ENCODE measurements at regions not wholly inside any gene's neighbourhood (a gene's known extent, or its start where the extent isn't known, plus 50 kb on each side); places are given as distances from the start of the nearest gene placed in this dataset.

- no peaks in the 10 kb centered on the region for H3K36me3 ChIP-seq
- no peak for TF ChIP-seq POLR2AphosphoS5 (IDR thresholded peaks at IDR 0.05)
- TF ChIP-seq POLR2A (IDR thresholded peaks at IDR 0.05), result no peak
- TF ChIP-seq, protein P1, sequence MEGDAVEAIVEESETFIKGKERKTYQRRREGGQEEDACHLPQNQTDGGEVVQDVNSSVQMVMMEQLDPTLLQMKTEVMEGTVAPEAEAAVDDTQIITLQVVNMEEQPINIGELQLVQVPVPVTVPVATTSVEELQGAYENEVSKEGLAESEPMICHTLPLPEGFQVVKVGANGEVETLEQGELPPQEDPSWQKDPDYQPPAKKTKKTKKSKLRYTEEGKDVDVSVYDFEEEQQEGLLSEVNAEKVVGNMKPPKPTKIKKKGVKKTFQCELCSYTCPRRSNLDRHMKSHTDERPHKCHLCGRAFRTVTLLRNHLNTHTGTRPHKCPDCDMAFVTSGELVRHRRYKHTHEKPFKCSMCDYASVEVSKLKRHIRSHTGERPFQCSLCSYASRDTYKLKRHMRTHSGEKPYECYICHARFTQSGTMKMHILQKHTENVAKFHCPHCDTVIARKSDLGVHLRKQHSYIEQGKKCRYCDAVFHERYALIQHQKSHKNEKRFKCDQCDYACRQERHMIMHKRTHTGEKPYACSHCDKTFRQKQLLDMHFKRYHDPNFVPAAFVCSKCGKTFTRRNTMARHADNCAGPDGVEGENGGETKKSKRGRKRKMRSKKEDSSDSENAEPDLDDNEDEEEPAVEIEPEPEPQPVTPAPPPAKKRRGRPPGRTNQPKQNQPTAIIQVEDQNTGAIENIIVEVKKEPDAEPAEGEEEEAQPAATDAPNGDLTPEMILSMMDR (IDR thresholded peaks at IDR 0.05), result no peak
- 76 to 85% methylated on average over 5 of the region's 5 CpGs for WGBS, 2 donors
- DNase-seq, result no peak
- H3K4me3 ChIP-seq, result no peak overlapping the region
- no peak overlapping the region for H3K27ac ChIP-seq
- no peaks in the 10 kb centered on the region for H3K27me3 ChIP-seq
- intact Hi-C loops (cut with DNase I), result no loop called here
- H3K4me1 ChIP-seq, result no peaks in the 10 kb centered on the region
- H3K9me3 ChIP-seq, result peaks cover 0 to 6% (median 0%) of the 10 kb centered on the region in 4 donors
These were observed 1118.5 kb downstream of the SLC16A7 start for GRCh38 chr12:60714141-60714900.

DNA sequence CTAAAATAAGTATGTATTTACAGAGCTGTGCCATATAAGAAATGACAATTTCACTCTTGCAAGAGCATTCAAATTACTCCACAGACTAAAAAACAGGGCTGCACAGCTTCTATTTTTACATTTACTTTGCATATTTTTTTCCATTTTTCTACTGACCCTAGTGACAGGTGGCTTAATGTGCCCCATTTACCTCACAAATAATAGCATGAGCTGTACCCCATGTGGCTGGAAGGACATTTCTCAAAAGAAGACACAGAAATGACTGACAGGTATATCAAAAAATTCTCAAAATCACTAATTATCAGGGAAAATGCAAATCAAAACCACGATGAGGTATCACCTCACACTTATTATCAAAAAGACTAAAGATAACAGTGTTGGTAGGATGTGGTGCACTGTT, 1128.6 kb downstream of the SLC16A7 start:
- 57 to 79% methylated on average over 1 of the region's 1 CpG for WGBS, 2 donors
- intact Hi-C loops (cut with DNase I), result no loop called here
- no peaks in the 10 kb centered on the region for H3K4me1 ChIP-seq

GRCh38 chr12:60724984-60725383, 1129.2 kb downstream of the SLC16A7 start:
- Histone ChIP-seq H3K27ac (no peak overlapping the region), H3K27me3 (no peaks in the 10 kb centered on the region), H3K9me3 (no peaks in the 10 kb centered on the region), H3K36me3 (no peaks in the 10 kb centered on the region), H3K4me3 (no peak overlapping the region), H3K4me1 (no peaks in the 10 kb centered on the region)
- intact Hi-C loops (cut with DNase I), result no loop called here
- DNase-seq, result no peak
- TF ChIP-seq EP300 (IDR thresholded peaks at IDR 0.05), result no peak
- TF ChIP-seq, protein P1 (IDR thresholded peaks at IDR 0.05), result no peak

More for the DNA sequence above, 1128.6 kb downstream of the SLC16A7 start:
- Histone ChIP-seq H3K9me3 (no peaks in the 10 kb centered on the region), H3K4me3 (no peak overlapping the region), H3K27ac (no peak overlapping the region), H3K36me3 (no peaks in the 10 kb centered on the region), H3K27me3 (no peaks in the 10 kb centered on the region)
- TF ChIP-seq EP300 (IDR thresholded peaks at IDR 0.05), result no peak
- no peak for DNase-seq

- H3K9me3 ChIP-seq, result no peaks in the 10 kb centered on the region
- H3K27me3 ChIP-seq, result no peaks in the 10 kb centered on the region
- H3K4me1 ChIP-seq, result no peaks in the 10 kb centered on the region
- TF ChIP-seq EP300 (IDR thresholded peaks at IDR 0.05), result no peak
- no peak for TF ChIP-seq POLR2A (IDR thresholded peaks at IDR 0.05)
- TF ChIP-seq, protein P1 (IDR thresholded peaks at IDR 0.05), result no peak
- TF ChIP-seq POLR2AphosphoS5 (IDR thresholded peaks at IDR 0.05), result no peak
- intact Hi-C loops (cut with DNase I), result no loop called here
- H3K36me3 ChIP-seq, result no peaks in the 10 kb centered on the region
- no peak overlapping the region for H3K4me3 ChIP-seq
- DNase-seq, result no peak
- 90 to 95% methylated on average over 1 of the region's 1 CpG for WGBS, 2 donors
- H3K27ac ChIP-seq, result no peak overlapping the region
These were observed 1156.8 kb downstream of the SLC16A7 start for GRCh38 chr12:60752589-60752988.

- no peak for TF ChIP-seq POLR2A (IDR thresholded peaks at IDR 0.05)
- no peak for TF ChIP-seq POLR2AphosphoS5 (IDR thresholded peaks at IDR 0.05)
- TF ChIP-seq EP300 (IDR thresholded peaks at IDR 0.05), result no peak
- TF ChIP-seq, protein P1 (IDR thresholded peaks at IDR 0.05), result no peak
- H3K4me1 ChIP-seq, result no peaks in the 10 kb centered on the region
- no peaks in the 10 kb centered on the region for H3K27me3 ChIP-seq
- H3K36me3 ChIP-seq, result no peaks in the 10 kb centered on the region
- 44 to 53% methylated on average over 1 of the region's 1 CpG for WGBS, 2 donors
- intact Hi-C loops (cut with DNase I), result no loop called here
- no peak overlapping the region for H3K27ac ChIP-seq
- no peak for DNase-seq
- no peaks in the 10 kb centered on the region for H3K9me3 ChIP-seq
- H3K4me3 ChIP-seq, result no peak overlapping the region
These were observed 1162.4 kb downstream of the SLC16A7 start for GRCh38 chr12:60758224-60758623.

Data from sigmoid colon (tissue), 6 donors.